ENCODE measurements at regions not wholly inside any gene's neighbourhood (a gene's known extent, or its start where the extent isn't known, plus 50 kb on each side); places are given as distances from the start of the nearest gene placed in this dataset.
A peak's percentile ranks its signal among the peaks of the same experiment; 100 is the strongest.

DNA sequence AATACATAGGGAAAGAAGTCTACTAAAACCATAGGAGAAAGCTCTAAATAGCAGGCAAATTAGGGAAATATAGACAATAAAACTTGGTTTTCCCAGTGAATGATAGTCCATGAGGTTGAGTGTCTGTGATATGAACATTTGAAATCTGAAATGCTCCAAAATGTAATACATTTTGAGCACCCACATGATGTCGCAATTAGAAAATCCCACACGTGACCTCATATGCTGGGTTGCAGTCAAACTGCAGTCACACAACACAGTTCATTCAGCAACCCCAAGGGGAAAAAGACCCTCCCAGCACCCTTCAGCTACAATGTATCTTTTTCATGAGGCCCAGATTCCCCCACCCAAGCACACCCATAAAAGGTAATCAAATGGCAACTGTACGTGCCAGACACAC is 155.6 kb downstream of the BTC start:
- Histone ChIP-seq H3K9me3 (no peaks in the 10 kb centered on the region), H3K4me1 (ENCODE audit: control insufficient read depth in 1 of 2, low read depth in 2 of 2) (peaks cover 0 to 16% of the 10 kb centered on the region in 2 donors), H3K27ac (no peak overlapping the region), H3K27me3 (replicated peaks; ENCODE audit: insufficient read depth) (no peaks in the 10 kb centered on the region), H3K36me3 (no peaks in the 10 kb centered on the region), H3K4me3 (no peak overlapping the region)
- TF ChIP-seq, protein P1, sequence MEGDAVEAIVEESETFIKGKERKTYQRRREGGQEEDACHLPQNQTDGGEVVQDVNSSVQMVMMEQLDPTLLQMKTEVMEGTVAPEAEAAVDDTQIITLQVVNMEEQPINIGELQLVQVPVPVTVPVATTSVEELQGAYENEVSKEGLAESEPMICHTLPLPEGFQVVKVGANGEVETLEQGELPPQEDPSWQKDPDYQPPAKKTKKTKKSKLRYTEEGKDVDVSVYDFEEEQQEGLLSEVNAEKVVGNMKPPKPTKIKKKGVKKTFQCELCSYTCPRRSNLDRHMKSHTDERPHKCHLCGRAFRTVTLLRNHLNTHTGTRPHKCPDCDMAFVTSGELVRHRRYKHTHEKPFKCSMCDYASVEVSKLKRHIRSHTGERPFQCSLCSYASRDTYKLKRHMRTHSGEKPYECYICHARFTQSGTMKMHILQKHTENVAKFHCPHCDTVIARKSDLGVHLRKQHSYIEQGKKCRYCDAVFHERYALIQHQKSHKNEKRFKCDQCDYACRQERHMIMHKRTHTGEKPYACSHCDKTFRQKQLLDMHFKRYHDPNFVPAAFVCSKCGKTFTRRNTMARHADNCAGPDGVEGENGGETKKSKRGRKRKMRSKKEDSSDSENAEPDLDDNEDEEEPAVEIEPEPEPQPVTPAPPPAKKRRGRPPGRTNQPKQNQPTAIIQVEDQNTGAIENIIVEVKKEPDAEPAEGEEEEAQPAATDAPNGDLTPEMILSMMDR (IDR thresholded peaks at IDR 0.05): no peak
- DNase-seq (ENCODE audit: low spot score): no peak
- no peak for ATAC-seq (ENCODE audit: insufficient number of reproducible peaks, low FRiP score, low read depth)

DNA sequence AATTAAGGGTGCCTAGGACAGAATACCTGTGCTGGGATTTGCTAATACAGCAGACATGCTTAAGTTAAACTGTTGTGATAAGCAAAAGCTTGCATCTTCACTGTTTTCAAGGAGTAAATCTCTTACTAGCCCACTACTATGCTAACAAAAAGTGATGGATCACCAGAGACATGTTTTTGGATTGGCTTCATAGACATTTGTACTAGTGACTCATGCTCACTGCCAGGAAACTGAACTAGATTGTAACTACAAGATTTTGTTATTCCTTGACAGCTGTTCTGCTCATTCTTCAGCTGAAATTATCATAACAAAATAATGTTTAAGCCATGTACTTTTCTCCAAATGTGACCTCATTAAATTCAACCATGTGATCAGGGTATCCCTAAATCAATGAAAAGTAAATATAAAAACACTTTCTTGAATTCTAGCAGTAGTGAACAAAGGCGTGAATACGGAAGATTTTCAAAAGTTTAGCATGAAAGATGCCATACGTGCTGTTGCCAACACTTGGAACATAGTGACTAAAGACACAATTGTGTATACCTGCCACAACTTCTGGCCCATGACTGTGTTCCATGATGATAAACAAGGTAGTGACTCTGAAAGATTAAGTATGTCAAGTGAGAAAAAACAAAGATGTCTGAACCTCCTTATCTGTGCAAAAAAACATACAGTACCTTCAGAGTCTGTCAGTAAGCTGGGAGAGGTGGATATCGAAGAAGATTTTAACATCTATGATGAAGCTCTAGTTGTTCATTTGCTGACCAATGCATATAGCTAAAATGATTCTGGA is 154.0 kb downstream of the BTC start:
- Histone ChIP-seq H3K9me3 (peaks cover 4% of the 10 kb centered on the region), H3K36me3 (no peaks in the 10 kb centered on the region), H3K4me3 (no peak overlapping the region), H3K27me3 (replicated peaks; ENCODE audit: insufficient read depth) (no peaks in the 10 kb centered on the region), H3K27ac (no peak overlapping the region), H3K4me1 (ENCODE audit: control insufficient read depth in 1 of 2, low read depth in 2 of 2) (peaks cover 0 to 16% of the 10 kb centered on the region in 2 donors)
- TF ChIP-seq, protein P1 (IDR thresholded peaks at IDR 0.05): no peak
- ATAC-seq (ENCODE audit: insufficient number of reproducible peaks, low FRiP score, low read depth): peak; percentile 61
- DNase-seq (ENCODE audit: low spot score): no peak

DNA sequence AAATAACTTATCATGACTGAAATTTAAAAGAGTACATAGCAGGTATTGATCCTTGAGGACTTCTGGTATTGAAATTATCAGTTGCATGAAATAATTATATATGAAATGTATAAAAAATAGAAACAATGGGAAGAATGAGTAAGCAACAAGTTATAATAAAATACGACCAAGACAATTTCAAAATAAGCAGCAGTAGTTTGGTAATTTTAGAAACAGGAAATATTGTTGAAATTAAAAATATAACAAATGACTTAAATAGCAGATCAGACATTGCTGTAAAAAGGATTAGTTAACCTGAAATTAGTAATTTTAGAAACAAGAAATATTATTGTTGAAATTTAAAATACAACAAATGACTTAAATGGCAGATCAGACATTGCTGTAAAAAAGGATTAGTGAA is 152.3 kb downstream of the BTC start:
- H3K9me3 ChIP-seq: peaks cover 5% of the 10 kb centered on the region
- ATAC-seq (ENCODE audit: insufficient number of reproducible peaks, low FRiP score, low read depth): no peak
- no peak for DNase-seq (ENCODE audit: low spot score)
- TF ChIP-seq, protein P1 (IDR thresholded peaks at IDR 0.05): no peak
- H3K27me3 ChIP-seq (replicated peaks; ENCODE audit: insufficient read depth): no peaks in the 10 kb centered on the region
- no peaks in the 10 kb centered on the region for H3K36me3 ChIP-seq
- H3K4me3 ChIP-seq: no peak overlapping the region
- no peak overlapping the region for H3K27ac ChIP-seq
- peaks cover 0 to 16% of the 10 kb centered on the region in 2 donors for H3K4me1 ChIP-seq (ENCODE audit: control insufficient read depth in 1 of 2, low read depth in 2 of 2)

DNA sequence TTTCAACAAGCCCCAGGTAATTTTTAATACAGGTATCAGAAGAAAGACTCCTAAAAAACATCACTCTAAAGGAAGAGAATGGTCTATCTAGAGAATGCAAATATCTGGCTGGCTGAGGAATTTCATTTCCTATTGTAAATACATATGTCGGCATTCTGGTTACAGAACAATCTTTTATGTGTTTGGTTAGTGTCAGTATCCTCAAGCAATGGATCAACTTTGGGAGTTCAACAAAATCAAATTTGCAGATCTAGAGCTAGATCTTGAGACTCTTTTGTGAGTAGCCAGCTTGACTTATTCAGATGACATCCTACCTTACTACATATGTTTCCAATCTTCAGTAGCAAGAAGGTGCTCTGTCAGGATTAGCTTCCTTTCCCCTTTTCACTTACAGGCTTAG is 145.1 kb downstream of the BTC start:
- H3K4me1 ChIP-seq (ENCODE audit: control insufficient read depth in 1 of 2, low read depth in 2 of 2): no peaks in the 10 kb centered on the region
- TF ChIP-seq, protein P1 (IDR thresholded peaks at IDR 0.05): no peak
- no peak overlapping the region for H3K4me3 ChIP-seq
- no peaks in the 10 kb centered on the region for H3K27me3 ChIP-seq (replicated peaks; ENCODE audit: insufficient read depth)
- DNase-seq (ENCODE audit: low spot score) (no peak), ATAC-seq (ENCODE audit: insufficient number of reproducible peaks, low FRiP score, low read depth) (no peak)
- no peaks in the 10 kb centered on the region for H3K36me3 ChIP-seq
- H3K27ac ChIP-seq: no peak overlapping the region
- peaks cover 5% of the 10 kb centered on the region for H3K9me3 ChIP-seq

GRCh38 chr4:74651198-74651597 is 143.1 kb downstream of the BTC start:
- no peaks in the 10 kb centered on the region for H3K4me1 ChIP-seq (ENCODE audit: control insufficient read depth in 1 of 2, low read depth in 2 of 2)
- no peak overlapping the region for H3K27ac ChIP-seq
- H3K36me3 ChIP-seq: no peaks in the 10 kb centered on the region
- no peak overlapping the region for H3K4me3 ChIP-seq
- no peaks in the 10 kb centered on the region for H3K27me3 ChIP-seq (replicated peaks; ENCODE audit: insufficient read depth)
- no peak for DNase-seq (ENCODE audit: low spot score)
- no peaks in the 10 kb centered on the region for H3K9me3 ChIP-seq
- TF ChIP-seq, protein P1 (IDR thresholded peaks at IDR 0.05): no peak
- ATAC-seq (ENCODE audit: insufficient number of reproducible peaks, low FRiP score, low read depth): no peak
